Right renal pelvis (tissue), 4 donors: ENCODE measurements at regions not wholly inside any gene's neighbourhood (a gene's known extent, or its start where the extent isn't known, plus 50 kb on each side); places are given as distances from the start of the nearest gene placed in this dataset.

Source experiments
- DNase-seq, 4 donors: peaks; one replicate each; pipeline ENCODE4 v3.0.0-alpha.2; 2013; ENCODE audit warnings: low read depth in 4 of 4, low spot score in 3 of 4, missing footprints in 1 of 4

DNA sequence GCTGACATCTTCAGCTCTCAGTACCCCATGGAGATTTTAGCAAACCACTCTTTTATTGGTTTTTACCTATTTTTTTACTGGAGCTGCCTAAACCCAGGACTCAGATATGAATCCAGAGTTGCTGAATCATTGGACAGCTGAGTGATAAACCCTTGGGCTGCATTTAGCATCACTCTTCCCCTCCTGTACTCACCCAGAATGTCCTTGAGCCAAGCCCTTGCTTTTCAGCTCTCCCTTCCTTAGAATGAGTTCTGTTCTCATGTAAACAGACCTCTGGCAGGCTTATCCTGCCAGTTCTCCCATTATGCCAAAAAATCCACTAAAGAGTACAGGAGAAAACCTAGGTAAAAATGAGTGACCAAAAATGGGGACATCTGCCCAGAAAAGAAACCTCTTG is 200.1 kb upstream of the POU2AF2 start:
- DNase-seq: no peak

- DNase-seq: no peak
Observed at GRCh38 chr11:111044751-111045406, 200.6 kb upstream of the POU2AF2 start.

DNA sequence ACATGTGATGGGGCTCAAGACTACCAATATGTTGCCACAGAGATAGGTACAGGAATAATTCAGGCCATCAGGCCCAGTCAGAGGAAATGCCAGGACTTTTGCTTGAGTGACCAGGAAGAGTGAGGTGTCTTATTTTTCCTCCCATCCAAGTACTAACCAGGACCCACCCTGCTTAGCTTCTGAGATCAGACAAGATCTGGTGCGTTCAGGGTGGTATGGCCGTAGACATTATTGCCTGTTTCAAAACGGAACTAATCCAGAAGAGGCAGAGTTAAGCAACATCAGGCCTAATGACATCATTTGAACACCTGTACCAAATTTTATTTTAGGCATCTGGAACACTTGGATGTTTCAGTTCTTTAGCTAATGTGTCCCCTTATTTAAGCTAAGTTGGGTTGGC is 205.5 kb upstream of the POU2AF2 start:
- no peak for DNase-seq

- no peak for DNase-seq
Observed at GRCh38 chr11:111035746-111036145, 209.8 kb upstream of the POU2AF2 start.

DNA sequence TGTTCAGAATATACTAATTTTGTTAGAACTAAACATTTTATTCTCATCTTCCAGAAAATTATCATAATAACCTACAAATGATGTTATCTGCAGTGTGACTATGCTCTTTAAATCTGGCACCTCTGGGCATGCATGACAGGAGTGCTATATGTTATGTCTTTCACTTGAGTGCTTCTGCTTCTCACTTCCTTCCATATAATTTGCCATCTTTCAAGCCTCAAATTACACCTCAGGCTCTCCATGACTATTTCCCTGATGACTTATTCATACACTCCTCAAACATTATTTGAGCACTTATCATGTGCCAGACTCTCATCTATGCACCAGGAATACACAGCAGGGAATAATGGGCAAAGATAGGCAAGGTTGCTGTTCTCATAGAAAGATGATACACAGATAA is 219.3 kb upstream of the POU2AF2 start:
- no peak for DNase-seq

GRCh38 chr11:111021131-111021530 is 224.4 kb upstream of the POU2AF2 start:
- DNase-seq: no peak

DNA sequence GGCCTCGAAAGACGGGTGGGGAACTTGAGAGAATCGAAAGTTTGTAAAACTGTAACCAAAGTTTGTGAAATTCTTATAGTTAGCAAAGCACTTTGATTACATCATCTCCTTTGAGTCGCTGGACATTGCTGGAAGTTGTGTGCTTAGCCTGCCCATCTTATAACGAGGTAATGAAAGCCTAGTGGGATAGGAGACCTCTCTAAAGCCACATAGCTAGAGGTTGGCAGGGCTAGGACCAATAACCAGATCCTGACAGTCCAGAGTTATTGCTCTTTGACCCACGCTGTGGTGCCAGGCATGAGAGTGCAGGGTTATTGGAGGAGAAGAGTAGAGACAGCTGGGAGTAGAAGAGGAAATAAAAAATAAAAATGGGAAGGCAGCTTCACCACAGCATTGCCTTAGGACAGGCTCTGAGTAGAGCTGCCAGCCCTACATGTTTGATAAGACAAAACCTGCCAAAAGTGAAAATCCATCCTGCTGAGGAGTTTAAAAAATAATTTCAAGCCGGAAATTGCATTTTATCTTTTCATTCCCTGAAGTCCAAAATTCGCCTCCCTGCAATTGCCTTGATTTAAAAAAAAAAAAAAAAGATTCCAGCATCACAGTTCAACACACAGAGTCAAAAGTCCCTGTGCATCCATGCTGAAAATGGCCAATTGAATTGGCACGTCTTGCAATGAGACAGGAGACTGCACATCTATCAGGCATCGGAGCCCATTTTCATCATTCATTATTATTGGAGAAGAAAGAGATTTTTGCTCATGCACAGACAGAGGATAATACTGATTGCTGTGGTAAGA is 225.5 kb upstream of the POU2AF2 start:
- no peak for DNase-seq

DNA sequence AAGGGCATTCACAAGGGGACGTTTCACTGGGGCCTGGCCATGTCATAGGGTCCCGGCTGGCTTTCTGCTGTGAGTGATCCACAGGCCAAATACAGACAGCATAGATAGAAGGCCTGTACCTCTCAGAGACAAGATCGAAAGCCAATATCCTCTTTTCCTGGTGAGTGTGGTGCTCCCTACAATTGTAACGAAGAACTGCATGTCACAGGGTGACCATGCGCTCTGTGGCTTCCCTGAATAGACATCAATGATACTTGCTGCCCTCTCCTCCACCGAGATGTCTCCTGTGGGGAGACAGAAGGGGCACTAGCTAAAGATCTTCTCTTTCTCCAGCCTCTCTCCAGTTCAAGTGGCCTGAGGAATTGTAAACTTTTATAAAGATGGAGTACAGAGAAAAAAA is 226.1 kb upstream of the POU2AF2 start:
- DNase-seq: no peak

DNA sequence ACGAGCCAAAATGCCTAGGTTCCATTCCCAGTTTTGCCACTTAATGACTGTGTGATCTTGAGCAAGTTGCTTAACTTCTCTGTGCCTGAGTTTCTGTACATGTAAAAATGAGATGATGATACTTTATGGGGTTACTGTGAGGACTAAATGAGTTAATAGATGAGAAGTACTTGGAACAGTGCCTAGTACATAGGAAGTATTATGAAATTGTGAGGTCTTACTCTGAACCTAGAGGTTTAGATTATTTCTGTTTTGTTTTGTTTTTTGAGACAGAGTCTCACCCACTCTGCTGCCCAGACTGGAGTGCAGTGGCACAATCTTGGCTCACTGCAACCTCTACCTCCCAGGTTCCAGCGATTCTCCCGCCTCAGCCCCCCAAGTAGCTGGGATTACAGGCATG is 227.0 kb upstream of the POU2AF2 start:
- no peak for DNase-seq

DNA sequence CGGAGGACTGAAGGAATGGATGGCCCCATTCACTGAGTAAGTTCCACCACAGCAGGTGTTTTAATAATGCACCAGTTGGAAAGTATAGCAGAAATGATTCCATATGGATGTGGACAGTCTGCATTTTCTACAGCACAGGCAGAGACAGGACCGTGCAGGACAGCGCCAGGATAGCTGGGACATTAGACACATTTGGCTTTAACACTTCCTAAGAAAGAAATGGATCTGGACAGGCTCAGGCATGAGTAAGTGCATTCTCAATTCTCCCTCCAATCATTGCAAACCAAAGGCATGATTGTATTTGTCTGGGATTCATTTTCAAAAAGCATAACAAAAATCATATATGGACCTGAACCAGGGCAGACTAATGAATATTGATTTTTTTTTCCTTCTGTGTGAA is 233.0 kb upstream of the POU2AF2 start:
- no peak for DNase-seq

DNA sequence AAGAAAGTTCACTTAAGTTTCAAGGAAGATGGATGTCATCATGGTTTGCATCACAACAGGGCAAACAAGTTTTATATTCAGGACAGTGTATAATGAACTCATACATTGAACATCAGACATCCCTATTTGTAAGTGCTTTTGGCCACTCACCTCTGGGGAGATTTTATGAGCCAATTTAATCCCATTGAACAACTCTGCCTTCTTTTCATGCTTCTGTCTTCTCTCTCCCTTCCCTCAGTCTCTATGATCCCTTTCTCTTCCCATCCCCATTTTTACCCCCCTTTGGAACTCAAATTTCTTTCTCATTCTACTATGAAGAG is 234.3 kb upstream of the POU2AF2 start:
- no peak for DNase-seq

- no peak for DNase-seq
Observed at GRCh38 chr11:111010391-111011274, 234.9 kb upstream of the POU2AF2 start.

- no peak for DNase-seq
Observed at GRCh38 chr11:111006227-111006626, 239.3 kb upstream of the POU2AF2 start.

DNA sequence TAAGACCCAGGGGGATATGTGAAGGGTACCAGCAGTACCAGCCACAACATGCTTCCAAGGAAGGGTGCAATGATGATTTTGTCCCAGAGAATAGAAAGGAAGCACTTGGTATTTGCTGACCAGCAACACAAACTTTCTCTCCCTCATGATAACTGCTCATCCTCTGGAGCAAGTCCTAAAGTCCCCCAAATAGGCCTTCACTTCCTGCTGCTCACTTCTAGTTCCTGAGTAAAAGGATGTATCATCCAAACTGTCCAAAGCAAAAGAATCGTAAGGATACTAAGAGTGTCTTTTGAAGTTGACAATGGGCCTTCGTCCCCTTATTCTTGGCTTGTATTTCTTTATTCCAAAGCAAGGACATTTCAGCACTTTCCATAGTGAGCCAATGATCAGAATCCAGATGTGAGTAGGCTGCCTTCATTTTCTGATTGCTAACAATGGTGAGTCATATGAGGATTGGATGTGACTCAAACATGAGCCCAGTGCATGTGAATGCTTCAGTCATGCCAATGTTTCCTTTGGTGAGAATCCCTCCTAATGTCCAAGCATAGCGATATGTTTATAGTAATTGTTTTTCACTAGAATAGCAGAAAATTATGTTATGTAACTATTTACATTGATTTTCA is 243.4 kb upstream of the POU2AF2 start:
- DNase-seq: no peak

- no peak for DNase-seq
Observed at GRCh38 chr11:111001081-111001430, 244.5 kb upstream of the POU2AF2 start.

DNA sequence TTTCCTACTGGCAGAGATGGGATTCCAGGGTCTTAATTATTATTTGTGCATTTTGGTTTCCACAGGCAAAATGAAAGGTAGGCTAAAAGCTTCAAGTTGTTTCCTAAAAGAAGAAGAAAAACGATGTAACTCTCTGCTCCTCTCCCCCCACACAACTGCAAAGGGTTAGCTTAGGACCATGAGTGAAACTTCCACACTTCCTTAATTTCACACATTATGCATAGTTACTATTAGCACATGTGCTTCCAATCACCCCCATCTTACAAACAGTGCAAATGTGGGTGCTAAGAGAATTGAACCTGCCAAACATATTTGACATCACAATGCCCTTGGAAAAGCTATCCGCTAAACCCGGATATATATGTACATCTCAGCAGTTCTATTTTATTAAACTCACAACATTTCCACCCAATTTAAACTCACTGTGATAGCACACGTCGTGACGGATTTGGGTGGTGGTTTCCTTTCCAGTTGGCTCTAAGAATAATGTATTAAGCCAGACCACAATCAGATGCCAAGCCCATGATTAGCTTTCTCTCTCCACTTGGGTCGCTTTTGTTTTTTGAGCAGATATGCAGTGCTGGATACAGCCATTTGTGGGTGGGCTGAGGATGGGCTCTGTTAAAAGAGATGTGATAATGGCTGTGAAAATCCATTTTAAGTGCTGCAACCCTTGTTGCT is 245.0 kb upstream of the POU2AF2 start:
- DNase-seq: no peak

DNA sequence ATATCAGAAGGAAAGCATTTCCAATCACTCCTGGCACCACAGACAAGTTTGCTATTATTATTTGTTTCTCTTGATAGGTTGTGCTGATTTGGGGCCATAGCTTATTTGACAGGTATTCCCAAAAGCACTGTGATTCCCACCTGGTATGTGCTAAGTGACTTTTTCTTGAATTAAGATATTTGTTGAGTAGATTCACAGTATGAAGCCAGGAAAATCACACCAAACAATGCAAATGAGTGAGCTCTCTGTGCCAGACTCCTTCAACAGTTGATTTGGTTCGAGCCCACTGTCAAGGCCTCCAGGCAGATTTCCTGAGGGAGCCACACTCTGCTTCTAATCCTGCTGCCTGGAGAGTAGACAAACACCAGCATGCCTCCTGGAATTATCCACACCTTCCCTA is 253.0 kb upstream of the POU2AF2 start:
- no peak for DNase-seq

DNA sequence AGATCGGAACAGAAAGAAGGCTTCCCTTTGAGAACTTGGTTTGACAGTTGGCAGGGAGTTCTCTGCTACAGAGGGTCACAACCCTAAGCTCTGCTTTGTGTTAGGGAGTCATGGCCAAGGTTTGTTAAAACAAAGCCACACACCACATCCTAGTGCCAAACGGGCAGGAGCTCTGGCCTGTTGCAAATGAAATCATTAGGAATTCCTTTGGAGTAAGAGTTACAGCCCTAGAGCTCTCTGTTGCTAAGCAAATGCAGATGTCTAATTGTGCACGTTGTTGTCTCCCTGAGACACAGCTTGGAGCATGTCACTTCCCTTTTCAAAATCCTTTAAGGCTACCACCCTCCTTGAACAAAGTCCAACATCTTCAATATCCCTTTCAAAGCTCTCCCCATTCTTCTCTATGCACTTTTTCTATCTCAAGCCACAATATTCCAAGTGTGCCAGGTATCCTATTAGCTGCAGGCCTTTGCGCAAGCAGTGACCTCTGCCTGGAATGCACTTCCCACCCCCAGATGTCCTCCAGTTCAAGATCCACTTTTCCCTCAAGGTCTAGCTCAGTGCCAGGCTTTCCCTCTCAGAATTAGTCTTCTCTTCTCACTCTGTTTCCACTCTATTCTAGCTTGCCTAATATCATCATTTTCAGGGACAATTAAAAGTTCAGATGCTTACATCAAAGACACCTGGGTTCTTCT is 253.7 kb upstream of the POU2AF2 start:
- DNase-seq: no peak

DNA sequence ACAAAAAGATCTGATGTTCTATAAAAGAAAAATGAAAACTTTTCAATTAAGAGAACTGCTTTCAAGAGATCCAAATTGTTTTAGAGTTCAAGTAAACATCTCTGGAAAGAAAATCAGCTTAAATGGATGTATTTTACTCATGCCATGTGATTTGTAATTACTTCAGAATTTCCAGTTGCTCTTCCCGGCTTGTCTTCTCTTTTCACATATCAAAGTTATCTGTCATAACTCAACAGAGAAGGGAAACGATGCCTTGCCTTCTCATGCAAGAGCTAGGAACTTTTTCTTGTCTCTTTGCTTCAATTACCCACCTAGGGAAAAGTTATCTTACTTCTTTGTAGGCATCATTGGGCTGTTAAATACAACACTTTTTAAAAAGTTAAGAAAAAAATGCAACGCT is 255.2 kb upstream of the POU2AF2 start:
- DNase-seq: no peak
